SJCRH30 (cell line): ENCODE measurements at regions not wholly inside any gene's neighbourhood (a gene's known extent, or its start where the extent isn't known, plus 50 kb on each side); places are given as distances from the start of the nearest gene placed in this dataset.
"Not testable (repeated sequence)": the region's sequence is repeated elsewhere in the genome, so short reads cannot be mapped to it uniquely, and the experiment has no call there.

Experiments used
- DNase-seq, 2 experiments: peaks; one replicate each; pipeline ENCODE4 v3.0.0-alpha.2; 2015 to 2020
- H3K27ac ChIP-seq: fragments of 250-450 bp; sonication (Bioruptor Pico); 2 replicates; pipeline ENCODE4 v1.5.1; 2020; ENCODE audit warnings: mild to moderate bottlenecking, moderate library complexity
- H3K27me3 ChIP-seq: fragments of 250-450 bp; sonication (Bioruptor Pico); 2 replicates; pipeline ENCODE4 v1.5.1; 2020; ENCODE audit warnings: mild to moderate bottlenecking, moderate library complexity
- H3K36me3 ChIP-seq: fragments of 250-450 bp; sonication (Bioruptor Pico); 2 replicates; pipeline ENCODE4 v1.5.1; 2020; ENCODE audit warnings: mild to moderate bottlenecking, moderate library complexity
- H3K4me1 ChIP-seq: fragments of 250-450 bp; sonication (Bioruptor Pico); 2 replicates; pipeline ENCODE4 v1.5.1; 2020; ENCODE audit warnings: mild to moderate bottlenecking, moderate library complexity
- H3K4me3 ChIP-seq: fragments of 250-450 bp; sonication (Bioruptor Pico); 2 replicates; pipeline ENCODE4 v1.5.1; 2020; ENCODE audit warnings: mild to moderate bottlenecking, moderate library complexity
- H3K9me3 ChIP-seq: fragments of 250-450 bp; sonication (Bioruptor Pico); replicated peaks from 2 replicates; pipeline ENCODE4 v1.5.1; 2020; ENCODE audit warnings: mild to moderate bottlenecking, moderate library complexity

DNA sequence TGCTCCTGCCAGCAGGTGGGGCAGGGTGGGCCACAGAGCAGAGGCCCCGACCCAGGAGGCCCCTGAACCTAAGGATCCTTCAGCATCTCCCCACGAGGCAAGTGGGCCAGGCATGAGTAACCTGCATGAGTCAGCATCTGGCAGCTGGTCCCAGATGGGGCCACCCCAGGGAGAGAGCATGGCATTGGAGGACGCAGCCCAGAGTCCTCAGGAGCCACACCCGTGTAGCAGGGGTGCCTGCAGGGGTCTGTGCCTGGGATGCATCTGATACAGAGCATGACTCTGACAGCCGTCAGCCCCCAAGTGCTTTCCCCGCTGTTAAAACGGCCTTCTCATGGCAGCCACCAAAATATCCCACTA lies 185.6 kb upstream of the SALL3 start:
- no peaks in the 10 kb centered on the region for H3K4me1 ChIP-seq
- no peak overlapping the region for H3K27ac ChIP-seq
- H3K9me3 ChIP-seq: no peaks in the 10 kb centered on the region
- no peaks in the 10 kb centered on the region for H3K27me3 ChIP-seq
- no peaks in the 10 kb centered on the region for H3K36me3 ChIP-seq
- no peak overlapping the region for H3K4me3 ChIP-seq
- DNase-seq: no peak

GRCh38 chr18:78796693-78797455 lies 182.7 kb upstream of the SALL3 start:
- no peak overlapping the region for H3K4me3 ChIP-seq

DNA sequence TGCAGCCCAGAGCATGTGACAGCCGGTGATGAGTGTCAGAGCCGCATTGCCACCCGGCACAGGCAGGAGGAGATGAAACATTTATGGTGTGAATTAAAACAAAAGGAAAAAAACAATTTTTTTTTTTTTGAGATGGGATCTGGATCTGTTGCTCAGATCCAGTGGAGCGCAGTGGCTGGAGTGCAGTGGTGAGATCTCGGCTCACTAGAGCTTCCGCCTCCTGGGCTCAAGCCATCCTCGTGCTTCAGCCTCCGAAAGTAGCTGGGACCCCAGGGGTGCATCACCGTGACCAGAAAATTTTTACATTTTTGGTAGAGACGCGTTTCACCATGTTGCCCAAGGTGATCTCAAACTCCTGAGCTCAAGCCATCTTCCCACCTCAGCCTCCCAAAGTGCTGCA lies 182.1 kb upstream of the SALL3 start:
- DNase-seq: no peak
- Histone ChIP-seq H3K9me3 (no peaks in the 10 kb centered on the region), H3K27me3 (no peaks in the 10 kb centered on the region)

More at GRCh38 chr18:78796693-78797455, 182.7 kb upstream of the SALL3 start:
- no peak for DNase-seq
- H3K27me3 ChIP-seq: no peaks in the 10 kb centered on the region
- H3K27ac ChIP-seq: no peak overlapping the region
- H3K36me3 ChIP-seq: no peaks in the 10 kb centered on the region
- H3K9me3 ChIP-seq: no peaks in the 10 kb centered on the region
- H3K4me1 ChIP-seq: no peaks in the 10 kb centered on the region

DNA sequence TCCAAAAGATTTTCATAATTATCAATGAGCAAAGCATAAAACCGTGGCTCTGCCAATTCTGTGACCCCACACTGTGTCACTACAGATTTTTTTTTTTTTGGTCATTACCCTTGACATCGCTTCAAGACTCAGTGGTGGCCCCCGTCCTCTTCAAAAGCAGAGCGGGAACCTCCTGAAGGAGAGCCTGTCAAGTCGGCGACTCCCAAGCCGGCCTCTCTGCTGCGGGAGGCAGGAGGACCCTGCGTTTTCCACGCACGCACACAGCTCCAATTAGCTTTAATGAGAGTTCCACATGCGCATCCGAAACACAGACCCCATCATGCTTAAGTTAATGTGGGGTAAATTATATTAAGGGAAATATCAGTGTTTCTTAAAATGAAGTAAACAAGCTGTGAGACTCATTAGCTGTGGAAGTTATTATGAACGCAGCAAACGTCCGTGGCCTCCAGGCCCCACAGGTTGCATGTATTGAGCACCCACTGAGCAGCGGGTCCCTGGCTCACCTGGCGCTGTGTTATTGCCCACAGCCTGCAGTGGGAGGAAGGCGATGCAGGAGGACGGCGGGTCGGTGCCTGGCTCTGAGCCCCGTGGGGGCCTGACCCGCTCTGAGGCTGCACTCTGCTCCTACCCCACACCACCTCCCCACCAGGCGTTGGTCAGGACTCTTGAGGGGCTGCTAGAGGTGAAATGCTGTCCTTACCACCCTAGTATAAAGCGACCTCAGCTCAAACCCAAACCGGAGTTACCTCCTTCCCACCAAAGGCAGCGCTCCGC lies 181.0 kb upstream of the SALL3 start:
- H3K9me3 ChIP-seq: no peaks in the 10 kb centered on the region
- no peak overlapping the region for H3K27ac ChIP-seq
- DNase-seq: no peak
- no peaks in the 10 kb centered on the region for H3K36me3 ChIP-seq
- H3K4me1 ChIP-seq: no peaks in the 10 kb centered on the region
- H3K4me3 ChIP-seq: no peak overlapping the region
- no peaks in the 10 kb centered on the region for H3K27me3 ChIP-seq

More for the DNA sequence above, 182.1 kb upstream of the SALL3 start:
- Histone ChIP-seq H3K4me3 (no peak overlapping the region), H3K4me1 (no peaks in the 10 kb centered on the region), H3K36me3 (no peaks in the 10 kb centered on the region), H3K27ac (no peak overlapping the region)

GRCh38 chr18:78799382-78800089 lies 180.1 kb upstream of the SALL3 start:
- Histone ChIP-seq H3K4me3 (no peak overlapping the region), H3K4me1 (no peaks in the 10 kb centered on the region), H3K9me3 (no peaks in the 10 kb centered on the region), H3K27ac (no peak overlapping the region), H3K27me3 (no peaks in the 10 kb centered on the region), H3K36me3 (no peaks in the 10 kb centered on the region)
- DNase-seq: no peak

DNA sequence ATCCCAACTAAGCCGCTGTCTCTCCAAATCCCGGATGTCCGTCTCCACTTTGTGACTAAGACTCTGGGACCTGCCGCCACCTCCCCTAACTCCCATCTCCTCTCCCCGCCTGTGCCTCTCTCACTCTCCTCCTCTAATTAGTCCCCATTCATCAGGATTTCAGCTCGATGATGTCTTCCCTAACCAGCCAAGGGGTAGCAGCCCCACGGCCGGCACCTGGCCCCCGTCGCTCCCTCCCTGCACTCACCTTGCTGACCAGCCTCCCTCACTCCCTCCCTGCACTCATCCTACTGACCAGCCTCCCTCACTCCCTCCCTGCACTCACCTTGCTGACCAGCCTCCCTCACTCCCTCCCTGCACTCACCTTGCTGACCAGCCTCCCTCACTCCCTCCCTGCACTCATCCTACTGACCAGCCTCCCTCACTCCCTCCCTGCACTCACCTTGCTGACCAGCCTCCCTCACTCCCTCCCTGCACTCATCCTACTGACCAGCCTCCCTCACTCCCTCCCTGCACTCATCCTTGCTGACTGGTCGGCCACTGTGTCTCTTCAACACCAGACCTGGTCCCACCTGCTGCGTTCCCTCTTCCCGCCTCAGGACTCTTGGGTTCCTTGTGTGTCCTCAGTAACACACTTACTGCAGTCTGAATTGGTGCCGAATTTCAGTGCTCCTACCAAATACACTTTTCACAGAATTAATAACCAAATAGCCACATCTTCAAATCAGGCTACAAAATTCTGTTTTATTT lies 179.3 kb upstream of the SALL3 start:
- not testable (repeated sequence) for H3K9me3 ChIP-seq, DNase-seq

GRCh38 chr18:78801011-78801410 lies 178.6 kb upstream of the SALL3 start:
- Histone ChIP-seq H3K4me3 (no peak overlapping the region), H3K27ac (no peak overlapping the region), H3K9me3 (no peaks in the 10 kb centered on the region), H3K27me3 (no peaks in the 10 kb centered on the region), H3K36me3 (no peaks in the 10 kb centered on the region), H3K4me1 (no peaks in the 10 kb centered on the region)
- DNase-seq: no peak

More for the DNA sequence above, 179.3 kb upstream of the SALL3 start:
- not testable (repeated sequence) for H3K27me3 ChIP-seq, H3K4me3 ChIP-seq, H3K4me1 ChIP-seq, H3K27ac ChIP-seq, H3K36me3 ChIP-seq

DNA sequence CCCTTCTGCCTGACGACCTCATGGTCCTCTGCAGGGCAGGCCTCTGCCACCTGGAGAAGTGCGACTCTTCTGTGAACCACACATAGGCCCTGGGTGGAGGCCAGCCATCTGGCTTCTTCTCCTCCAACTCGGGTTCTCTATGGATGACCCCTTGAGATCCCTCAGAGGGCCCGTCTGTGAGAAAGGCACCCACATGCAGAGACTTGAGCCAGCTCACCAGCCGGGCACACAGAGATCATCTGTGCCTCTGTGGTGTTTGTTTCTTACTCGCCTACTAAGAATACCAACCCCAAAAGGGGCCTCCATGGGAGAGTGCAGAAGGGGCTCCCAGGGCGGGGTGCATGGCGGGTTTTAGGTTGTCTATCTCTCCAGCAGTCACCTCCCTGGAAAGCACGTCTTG lies 176.5 kb upstream of the SALL3 start:
- Histone ChIP-seq H3K4me3 (no peak overlapping the region), H3K27me3 (no peaks in the 10 kb centered on the region), H3K36me3 (no peaks in the 10 kb centered on the region), H3K4me1 (no peaks in the 10 kb centered on the region), H3K9me3 (no peaks in the 10 kb centered on the region), H3K27ac (no peak overlapping the region)
- no peak for DNase-seq

GRCh38 chr18:78804206-78805030 lies 175.2 kb upstream of the SALL3 start:
- no peak for DNase-seq
- Histone ChIP-seq H3K36me3 (no peaks in the 10 kb centered on the region), H3K27me3 (no peaks in the 10 kb centered on the region), H3K9me3 (no peaks in the 10 kb centered on the region), H3K4me3 (no peak overlapping the region), H3K4me1 (no peaks in the 10 kb centered on the region), H3K27ac (no peak overlapping the region)

DNA sequence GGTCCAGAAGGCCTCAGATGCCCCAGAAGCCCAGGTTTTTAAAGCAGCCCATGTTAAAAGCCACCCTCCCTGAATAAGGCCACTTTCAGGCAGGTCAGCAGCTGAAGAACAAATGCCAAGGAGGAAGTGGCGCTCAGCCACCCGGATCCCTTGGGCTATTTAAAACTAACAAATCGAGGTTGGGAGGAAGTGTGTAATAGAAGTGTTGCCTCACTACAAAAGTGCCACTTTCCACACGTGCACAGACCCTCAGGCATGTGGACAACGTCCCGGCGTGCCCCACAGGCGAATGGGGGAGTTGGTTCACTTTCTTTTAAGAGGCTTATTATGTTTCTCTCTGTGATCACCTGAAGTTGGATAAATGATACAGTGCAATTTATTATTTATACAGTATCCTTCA lies 173.8 kb upstream of the SALL3 start:
- Histone ChIP-seq H3K27ac (no peak overlapping the region), H3K9me3 (no peaks in the 10 kb centered on the region), H3K4me1 (no peaks in the 10 kb centered on the region), H3K4me3 (no peak overlapping the region), H3K36me3 (no peaks in the 10 kb centered on the region), H3K27me3 (no peaks in the 10 kb centered on the region)
- no peak for DNase-seq

- H3K4me1 ChIP-seq: no peaks in the 10 kb centered on the region
- H3K36me3 ChIP-seq: no peaks in the 10 kb centered on the region
- no peaks in the 10 kb centered on the region for H3K9me3 ChIP-seq
- H3K4me3 ChIP-seq: no peak overlapping the region
- H3K27ac ChIP-seq: no peak overlapping the region
- DNase-seq: no peak
- no peaks in the 10 kb centered on the region for H3K27me3 ChIP-seq
Measured at GRCh38 chr18:78807668-78808067, 171.9 kb upstream of the SALL3 start.

DNA sequence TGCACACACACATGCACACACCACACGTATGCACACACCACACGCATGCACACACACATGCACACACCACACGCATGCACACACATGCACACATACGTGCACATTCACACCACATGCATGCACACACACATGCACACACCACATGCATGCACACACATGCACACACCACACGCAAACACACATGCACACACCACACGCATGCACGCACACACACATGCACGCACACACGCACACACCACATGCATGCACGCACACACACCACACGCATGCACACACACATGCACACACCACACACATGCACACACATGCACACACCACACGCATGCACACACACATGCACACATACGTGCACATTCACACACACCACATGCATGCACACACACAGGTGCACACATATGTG lies 169.8 kb upstream of the SALL3 start:
- Histone ChIP-seq H3K27ac (no peak overlapping the region), H3K27me3 (no peaks in the 10 kb centered on the region), H3K9me3 (no peaks in the 10 kb centered on the region), H3K4me1 (no peaks in the 10 kb centered on the region), H3K36me3 (no peaks in the 10 kb centered on the region), H3K4me3 (no peak overlapping the region)
- no peak for DNase-seq

DNA sequence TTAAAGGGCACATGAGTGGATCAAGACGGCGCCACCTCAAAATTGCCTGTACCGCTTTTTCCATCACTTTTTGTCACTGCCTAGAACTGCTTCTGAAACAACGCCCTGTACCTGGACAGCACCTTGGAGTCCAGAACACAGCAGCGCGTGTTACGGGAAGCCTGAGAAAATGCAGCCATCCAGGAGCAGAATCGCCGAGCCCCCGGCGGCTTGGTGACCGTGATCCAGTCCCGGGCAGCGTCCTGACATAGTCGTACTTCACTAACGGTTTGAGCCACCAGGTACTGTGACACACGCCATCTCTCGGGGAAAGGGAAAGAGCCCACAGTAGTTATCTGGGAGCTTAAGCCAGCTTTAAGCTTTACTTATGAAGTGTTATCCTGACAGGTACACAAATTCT lies 168.9 kb upstream of the SALL3 start:
- Histone ChIP-seq H3K4me3 (no peak overlapping the region), H3K36me3 (no peaks in the 10 kb centered on the region), H3K4me1 (no peaks in the 10 kb centered on the region), H3K27ac (no peak overlapping the region), H3K9me3 (no peaks in the 10 kb centered on the region), H3K27me3 (no peaks in the 10 kb centered on the region)
- DNase-seq: no peak

DNA sequence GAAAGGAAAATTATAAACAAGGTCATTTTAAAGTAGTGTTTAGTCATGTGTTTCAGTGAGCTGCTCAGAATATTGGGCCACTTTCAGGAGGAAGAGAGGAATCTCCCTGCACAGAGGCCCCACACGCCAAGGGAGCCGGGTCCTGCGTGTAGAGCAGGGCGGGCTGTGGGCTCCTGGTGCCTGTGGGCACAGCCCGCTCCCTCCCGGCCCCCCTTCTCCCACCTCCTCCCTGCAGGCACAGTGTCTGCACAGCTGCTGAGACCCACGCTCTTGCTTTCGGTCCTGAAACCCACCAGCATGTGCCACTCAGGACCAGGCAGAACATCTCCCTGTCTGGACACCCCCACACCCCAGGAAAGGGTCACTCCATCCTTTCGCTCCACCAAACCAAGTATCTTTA lies 167.6 kb upstream of the SALL3 start:
- no peaks in the 10 kb centered on the region for H3K4me1 ChIP-seq
- no peaks in the 10 kb centered on the region for H3K27me3 ChIP-seq
- DNase-seq: no peak
- no peak overlapping the region for H3K27ac ChIP-seq
- no peaks in the 10 kb centered on the region for H3K36me3 ChIP-seq
- H3K9me3 ChIP-seq: no peaks in the 10 kb centered on the region
- H3K4me3 ChIP-seq: no peak overlapping the region
